ENCODE measurements at regions not wholly inside any gene's neighbourhood (a gene's known extent, or its start where the extent isn't known, plus 50 kb on each side); places are given as distances from the start of the nearest gene placed in this dataset.

GRCh38 chr11:8814923-8815240, 96.1 kb upstream of the AKIP1 start:
- Mint-ChIP-seq H3K36me3 (ENCODE audit: insufficient read depth, unreplicated experiment) (peaks cover 15% of the 10 kb centered on the region), H3K27me3 (ENCODE audit: unreplicated experiment) (no peaks in the 10 kb centered on the region), H3K4me3 (ENCODE audit: low read depth, unreplicated experiment) (no peak overlapping the region), H3K9me3 (ENCODE audit: low read depth, unreplicated experiment) (no peaks in the 10 kb centered on the region), H3K4me1 (ENCODE audit: low read depth, unreplicated experiment) (no peaks in the 10 kb centered on the region), H3K27ac (ENCODE audit: unreplicated experiment) (no peak overlapping the region)
- intact Hi-C loops (cut with micrococcal nuclease; ENCODE audit: unreplicated experiment) = loop anchor here (5.0 to 10.0 kb wide), 3 partner anchors 52 to 220 kb away; partner anchors contain the start of gene STK33
- CTCF ChIA-PET = interaction anchor here (0.5 to 1.2 kb wide), 2 partner anchors 71 to 97 kb away, joined by 3 read pairs; no protein-coding TSS in a partner anchor
- DNase-seq = no peak
- BruUV-seq (replicated peaks) = no TSS peak
- TF ChIP-seq CTCF (IDR thresholded peaks at IDR 0.05; ENCODE audit: unreplicated experiment) = no peak

GRCh38 chr11:8818421-8818820, 92.6 kb upstream of the AKIP1 start:
- BruUV-seq (replicated peaks) = no TSS peak
- H3K27ac Mint-ChIP-seq (ENCODE audit: unreplicated experiment) = no peak overlapping the region
- CTCF ChIA-PET = no interaction called here

GRCh38 chr11:8820401-8820800, 90.6 kb upstream of the AKIP1 start:
- H3K4me1 Mint-ChIP-seq (ENCODE audit: low read depth, unreplicated experiment) = no peaks in the 10 kb centered on the region
- no TSS peak for BruUV-seq (replicated peaks)
- no peak for DNase-seq
- intact Hi-C loops (cut with micrococcal nuclease; ENCODE audit: unreplicated experiment) = no loop called here
- no peaks in the 10 kb centered on the region for H3K9me3 Mint-ChIP-seq (ENCODE audit: low read depth, unreplicated experiment)
- H3K4me3 Mint-ChIP-seq (ENCODE audit: low read depth, unreplicated experiment) = no peak overlapping the region
- no peaks in the 10 kb centered on the region for H3K27me3 Mint-ChIP-seq (ENCODE audit: unreplicated experiment)
- no peak for TF ChIP-seq CTCF (IDR thresholded peaks at IDR 0.05; ENCODE audit: unreplicated experiment)
- CTCF ChIA-PET = no interaction called here
- no peak overlapping the region for H3K27ac Mint-ChIP-seq (ENCODE audit: unreplicated experiment)
- no peaks in the 10 kb centered on the region for H3K36me3 Mint-ChIP-seq (ENCODE audit: insufficient read depth, unreplicated experiment)

More at GRCh38 chr11:8818421-8818820, 92.6 kb upstream of the AKIP1 start:
- H3K27me3 Mint-ChIP-seq (ENCODE audit: unreplicated experiment) = no peaks in the 10 kb centered on the region
- TF ChIP-seq CTCF (IDR thresholded peaks at IDR 0.05; ENCODE audit: unreplicated experiment) = no peak
- no peaks in the 10 kb centered on the region for H3K4me1 Mint-ChIP-seq (ENCODE audit: low read depth, unreplicated experiment)
- H3K4me3 Mint-ChIP-seq (ENCODE audit: low read depth, unreplicated experiment) = no peak overlapping the region
- H3K36me3 Mint-ChIP-seq (ENCODE audit: insufficient read depth, unreplicated experiment) = no peaks in the 10 kb centered on the region
- H3K9me3 Mint-ChIP-seq (ENCODE audit: low read depth, unreplicated experiment) = no peaks in the 10 kb centered on the region
- intact Hi-C loops (cut with micrococcal nuclease; ENCODE audit: unreplicated experiment) = loop anchor here (10.0 kb wide), 1 partner anchor 224 kb away; the partner anchor contains the start of gene STK33
- DNase-seq = no peak

- Mint-ChIP-seq H3K36me3 (ENCODE audit: insufficient read depth, unreplicated experiment) (no peaks in the 10 kb centered on the region), H3K27ac (ENCODE audit: unreplicated experiment) (no peak overlapping the region), H3K4me1 (ENCODE audit: low read depth, unreplicated experiment) (no peaks in the 10 kb centered on the region), H3K4me3 (ENCODE audit: low read depth, unreplicated experiment) (no peak overlapping the region), H3K9me3 (ENCODE audit: low read depth, unreplicated experiment) (no peaks in the 10 kb centered on the region), H3K27me3 (ENCODE audit: unreplicated experiment) (no peaks in the 10 kb centered on the region)
- no TSS peak for BruUV-seq (replicated peaks)
- no peak for TF ChIP-seq CTCF (IDR thresholded peaks at IDR 0.05; ENCODE audit: unreplicated experiment)
- CTCF ChIA-PET = no interaction called here
- DNase-seq = no peak
- intact Hi-C loops (cut with micrococcal nuclease; ENCODE audit: unreplicated experiment) = no loop called here
Observed at GRCh38 chr11:8822469-8822868, 88.5 kb upstream of the AKIP1 start.
